Neural cell (in vitro differentiated cells): ENCODE measurements at regions not wholly inside any gene's neighbourhood (a gene's known extent, or its start where the extent isn't known, plus 50 kb on each side); places are given as distances from the start of the nearest gene placed in this dataset.

ENCODE experiments used
- H2AFZ ChIP-seq: fragments of 200-600, 300-800 bp; sonication (generic), shearing (Covaris generic); 2 replicates; pipeline ENCODE4 v1.6.0; 2014; ENCODE audit warnings: low read depth, mild to moderate bottlenecking, antibody characterized with exemption, low read length, moderate library complexity
- H3F3A ChIP-seq: fragments of 200-600 bp; shearing (Covaris generic); 2 replicates; pipeline ENCODE4 v1.6.1; 2016; ENCODE audit warnings: mild to moderate bottlenecking, moderate library complexity, mixed read lengths, antibody characterized with exemption, low read length; ENCODE audit not compliant: insufficient read depth, poor library complexity, severe bottlenecking
- H3K27ac ChIP-seq: fragments of 200-600, 300-800 bp; sonication (generic), shearing (Covaris generic); 2 replicates; pipeline ENCODE4 v1.5.1; 2014; ENCODE audit warnings: mild to moderate bottlenecking, low read length, moderate library complexity
- H3K27me3 ChIP-seq: fragments of 300-800, 200-600 bp; sonication (generic), shearing (Covaris generic); 2 replicates; pipeline ENCODE4 v1.6.0; 2014; ENCODE audit warnings: mild to moderate bottlenecking, low read depth, low read length, moderate library complexity; ENCODE audit not compliant: insufficient read depth
- H3K36me3 ChIP-seq: fragments of 300-800, 200-600 bp; sonication (generic), shearing (Covaris generic); 2 replicates; pipeline ENCODE4 v1.5.1; 2014; ENCODE audit warnings: mild to moderate bottlenecking, antibody characterized with exemption, low read length, moderate library complexity; ENCODE audit not compliant: insufficient read depth
- H3K4me2 ChIP-seq: fragments of 300-800, 200-600 bp; sonication (generic), shearing (Covaris generic); 2 replicates; pipeline ENCODE4 v1.6.0; 2014; ENCODE audit warnings: mild to moderate bottlenecking, low read length
- H3K4me3 ChIP-seq: fragments of 300-800, 200-600 bp; sonication (generic), shearing (Covaris generic); 2 replicates; pipeline ENCODE4 v1.5.1; 2014; ENCODE audit warnings: mild to moderate bottlenecking, low read length, moderate library complexity
- H3K79me2 ChIP-seq: fragments of 200-600 bp; shearing (Covaris generic); replicated peaks from 2 replicates; pipeline ENCODE4 v1.6.0; 2014; ENCODE audit warnings: mild to moderate bottlenecking, low read length, moderate library complexity; ENCODE audit not compliant: insufficient read depth
- H3K9ac ChIP-seq: fragments of 300-800, 200-600 bp; sonication (generic), shearing (Covaris generic); 2 replicates; pipeline ENCODE4 v1.6.1; 2016; ENCODE audit warnings: mild to moderate bottlenecking, low read length, mixed read lengths
- H3K9me2 ChIP-seq: fragments of 200-600 bp; shearing (Covaris generic); 2 replicates; pipeline ENCODE4 v1.6.1; 2016; ENCODE audit warnings: mild to moderate bottlenecking, low read length, mixed read lengths; ENCODE audit not compliant: insufficient read depth
- H3K9me3 ChIP-seq: fragments of 200-600, 300-800 bp; sonication (generic), shearing (Covaris generic); 2 replicates; pipeline ENCODE4 v1.6.1; 2016; ENCODE audit warnings: mild to moderate bottlenecking, mixed run types, low read length, moderate library complexity, mixed read lengths
- H4K20me1 ChIP-seq: fragments of 200-600 bp; shearing (Covaris generic); 2 replicates; pipeline ENCODE4 v1.6.1; 2016; ENCODE audit warnings: mild to moderate bottlenecking, mixed run types; ENCODE audit not compliant: insufficient read depth
- EP300 ChIP-seq: fragments of 450-650 bp; conservative IDR thresholded peaks from 2 replicates; pipeline ENCODE4 v1.6.1; 2014; ENCODE audit warnings: antibody characterized with exemption, mild to moderate bottlenecking, moderate library complexity; ENCODE audit not compliant: poor library complexity, severe bottlenecking
- EZH2 ChIP-seq: fragments of 200-600, 300-800 bp; shearing (Covaris generic), sonication (generic); IDR thresholded peaks from 2 replicates; pipeline ENCODE4 v1.6.1; 2014; ENCODE audit warnings: antibody characterized with exemption, low read length, borderline replicate concordance, mild to moderate bottlenecking; ENCODE audit not compliant: insufficient read depth, poor library complexity, severe bottlenecking
- MXI1 ChIP-seq: fragments of 450-650 bp; conservative IDR thresholded peaks from 2 replicates; pipeline ENCODE4 v1.6.1; 2014; ENCODE audit warnings: antibody characterized with exemption, mild to moderate bottlenecking; ENCODE audit not compliant: poor library complexity, severe bottlenecking
- POLR2AphosphoS5 ChIP-seq: IDR thresholded peaks from 2 replicates; pipeline ENCODE4 v1.6.1; 2012
- RAD21 ChIP-seq: fragments of 450-650 bp; conservative IDR thresholded peaks from 2 replicates; pipeline ENCODE4 v1.6.1; 2014; ENCODE audit warnings: antibody characterized with exemption, mild to moderate bottlenecking, moderate library complexity
- REST ChIP-seq: IDR thresholded peaks from 2 replicates; pipeline ENCODE4 v1.6.1; 2012; ENCODE audit warnings: borderline replicate concordance
- SMC3 ChIP-seq: fragments of 450-650 bp; conservative IDR thresholded peaks from 2 replicates; pipeline ENCODE4 v1.6.1; 2014; ENCODE audit warnings: antibody characterized with exemption, mild to moderate bottlenecking, moderate library complexity; ENCODE audit not compliant: poor library complexity
- TAF1 ChIP-seq: IDR thresholded peaks from 2 replicates; pipeline ENCODE4 v1.6.1; 2012; ENCODE audit warnings: low read depth
- TF ChIP-seq, protein P1 (sequence below): fragments of 450-650 bp; IDR thresholded peaks from 2 replicates; pipeline ENCODE4 v1.5.1; 2014; ENCODE audit warnings: antibody characterized with exemption, mild to moderate bottlenecking, moderate library complexity; ENCODE audit not compliant: poor library complexity, severe bottlenecking

GRCh38 chr2:892892-893291 is 57.8 kb upstream of the SNTG2 start:
- Histone ChIP-seq H3K79me2 (no peaks in the 10 kb centered on the region), H4K20me1 (no peaks in the 10 kb centered on the region), H3K9me2 (no peaks in the 10 kb centered on the region), H3K9me3 (peaks cover 6% of the 10 kb centered on the region), H3F3A (no peaks in the 10 kb centered on the region), H3K27me3 (no peaks in the 10 kb centered on the region), H3K4me2 (no peak overlapping the region), H2AFZ (no peak overlapping the region), H3K9ac (no peak overlapping the region), H3K27ac (no peak overlapping the region), H3K4me3 (no peak overlapping the region), H3K36me3 (no peaks in the 10 kb centered on the region)
- TF ChIP-seq TAF1 (no peak), SMC3 (no peak), EP300 (no peak), EZH2 (no peak), MXI1 (no peak), REST (no peak), RAD21 (no peak), POLR2AphosphoS5 (no peak)
- TF ChIP-seq, protein P1, sequence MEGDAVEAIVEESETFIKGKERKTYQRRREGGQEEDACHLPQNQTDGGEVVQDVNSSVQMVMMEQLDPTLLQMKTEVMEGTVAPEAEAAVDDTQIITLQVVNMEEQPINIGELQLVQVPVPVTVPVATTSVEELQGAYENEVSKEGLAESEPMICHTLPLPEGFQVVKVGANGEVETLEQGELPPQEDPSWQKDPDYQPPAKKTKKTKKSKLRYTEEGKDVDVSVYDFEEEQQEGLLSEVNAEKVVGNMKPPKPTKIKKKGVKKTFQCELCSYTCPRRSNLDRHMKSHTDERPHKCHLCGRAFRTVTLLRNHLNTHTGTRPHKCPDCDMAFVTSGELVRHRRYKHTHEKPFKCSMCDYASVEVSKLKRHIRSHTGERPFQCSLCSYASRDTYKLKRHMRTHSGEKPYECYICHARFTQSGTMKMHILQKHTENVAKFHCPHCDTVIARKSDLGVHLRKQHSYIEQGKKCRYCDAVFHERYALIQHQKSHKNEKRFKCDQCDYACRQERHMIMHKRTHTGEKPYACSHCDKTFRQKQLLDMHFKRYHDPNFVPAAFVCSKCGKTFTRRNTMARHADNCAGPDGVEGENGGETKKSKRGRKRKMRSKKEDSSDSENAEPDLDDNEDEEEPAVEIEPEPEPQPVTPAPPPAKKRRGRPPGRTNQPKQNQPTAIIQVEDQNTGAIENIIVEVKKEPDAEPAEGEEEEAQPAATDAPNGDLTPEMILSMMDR, result no peak

DNA sequence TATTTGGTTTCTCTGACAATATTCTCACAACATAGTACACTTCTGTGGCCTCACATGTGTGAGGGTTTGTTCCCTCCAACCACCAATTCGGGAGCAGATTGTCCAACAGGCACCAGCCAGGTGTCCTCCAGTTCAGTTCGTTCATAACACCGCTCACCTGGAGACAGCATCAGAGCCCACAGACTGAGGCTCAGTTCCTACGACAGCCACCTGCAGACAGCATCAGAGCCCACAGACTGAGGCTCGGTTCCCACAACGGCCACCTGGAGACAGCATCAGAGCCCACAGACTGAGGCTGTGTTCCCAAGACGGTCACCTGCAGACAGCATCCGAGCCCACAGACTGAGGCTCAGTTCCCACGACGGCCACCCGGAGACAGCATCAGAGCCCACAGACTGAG is 58.2 kb upstream of the SNTG2 start:
- TF ChIP-seq EZH2 (no peak), TAF1 (no peak), MXI1 (no peak), SMC3 (no peak), POLR2AphosphoS5 (no peak), RAD21 (no peak), EP300 (no peak), REST (no peak)
- TF ChIP-seq, protein P1, result no peak
- Histone ChIP-seq H3K9me3 (peaks cover 6% of the 10 kb centered on the region), H2AFZ (no peak overlapping the region), H3F3A (no peaks in the 10 kb centered on the region), H3K9me2 (no peaks in the 10 kb centered on the region), H3K4me3 (no peak overlapping the region), H3K36me3 (no peaks in the 10 kb centered on the region), H3K9ac (no peak overlapping the region), H3K27ac (no peak overlapping the region), H3K27me3 (no peaks in the 10 kb centered on the region), H3K79me2 (no peaks in the 10 kb centered on the region), H3K4me2 (no peak overlapping the region), H4K20me1 (no peaks in the 10 kb centered on the region)
